GM18951 (cell line): ENCODE measurements at regions not wholly inside any gene's neighbourhood (a gene's known extent, or its start where the extent isn't known, plus 50 kb on each side); places are given as distances from the start of the nearest gene placed in this dataset.

ENCODE experiments used
- POLR2A ChIP-seq: IDR thresholded peaks from 4 replicates; pipeline ENCODE4 v1.6.1; 2011; ENCODE audit warnings: mild to moderate bottlenecking; ENCODE audit not compliant: insufficient read length, insufficient read depth; ENCODE audit errors: extremely low read depth
- in situ Hi-C: fragments of 300-500 bp; cut with MboI; formaldehyde crosslinking; loops from one replicate; pipeline ENCODE4 v1.12.0; 2022; ENCODE audit warnings: low sequenced_read_pairs, mixed read lengths, inconsistent platforms; ENCODE audit not compliant: unreplicated experiment

DNA sequence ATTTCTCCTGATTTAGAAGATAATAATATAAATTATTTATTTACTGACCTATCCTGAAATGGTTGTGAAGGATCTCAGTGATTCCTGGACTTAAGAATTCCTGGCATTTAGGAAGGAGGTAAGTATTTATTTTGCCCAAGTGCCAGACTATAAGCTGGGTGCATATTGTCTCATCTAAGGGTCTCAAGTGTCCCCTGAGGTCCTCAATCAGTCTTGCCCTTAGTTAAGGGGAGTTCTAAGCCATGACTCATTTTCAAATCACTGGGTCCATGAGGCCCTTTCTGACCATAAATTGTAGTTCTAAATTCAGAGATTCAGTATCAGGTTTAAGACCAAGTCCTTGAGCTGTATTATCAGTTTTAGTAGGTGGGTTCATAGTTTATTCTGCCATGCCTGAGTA lies 251.6 kb upstream of the MEOX2 start:
- in situ Hi-C loops = no loop called here
- TF ChIP-seq POLR2A = no peak

DNA sequence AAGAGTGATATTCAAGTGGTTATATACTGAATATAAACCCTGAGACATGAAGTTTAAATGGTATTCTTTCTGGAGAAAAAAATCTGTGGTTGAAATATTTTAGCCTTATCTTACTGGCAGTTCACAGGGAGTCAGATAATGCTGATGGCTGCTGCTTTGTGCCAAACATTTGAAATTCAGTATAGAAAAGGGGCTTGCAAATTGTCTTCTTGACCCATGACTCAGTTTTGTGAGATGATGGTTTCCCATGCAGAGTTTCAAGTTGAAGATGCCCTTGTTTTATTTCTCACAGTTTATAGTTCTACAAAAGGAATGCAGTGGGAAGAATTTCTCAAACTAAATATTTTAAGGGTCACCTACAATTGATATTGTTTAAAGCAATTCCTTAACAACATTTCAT lies 251.1 kb upstream of the MEOX2 start:
- TF ChIP-seq POLR2A = no peak
- in situ Hi-C loops = no loop called here

DNA sequence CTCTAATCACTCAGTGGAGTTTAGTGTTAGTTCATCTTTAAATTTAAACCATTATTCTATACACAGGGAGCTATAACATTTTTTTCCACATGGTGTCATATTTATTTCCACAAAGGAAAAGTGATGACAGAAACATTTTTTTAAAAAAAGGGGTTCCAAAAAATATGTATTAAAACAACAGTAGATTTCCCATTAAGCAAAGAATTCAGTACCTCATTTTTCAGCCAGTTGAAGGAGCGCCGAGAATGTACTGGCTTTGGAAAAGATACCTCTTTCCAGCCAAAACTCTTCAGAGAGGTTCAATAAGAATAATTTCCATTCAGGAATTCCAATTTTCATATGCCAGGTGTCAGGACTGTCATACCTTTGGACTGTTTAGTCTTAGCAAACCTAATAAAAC lies 250.5 kb upstream of the MEOX2 start:
- in situ Hi-C loops = no loop called here
- no peak for TF ChIP-seq POLR2A

DNA sequence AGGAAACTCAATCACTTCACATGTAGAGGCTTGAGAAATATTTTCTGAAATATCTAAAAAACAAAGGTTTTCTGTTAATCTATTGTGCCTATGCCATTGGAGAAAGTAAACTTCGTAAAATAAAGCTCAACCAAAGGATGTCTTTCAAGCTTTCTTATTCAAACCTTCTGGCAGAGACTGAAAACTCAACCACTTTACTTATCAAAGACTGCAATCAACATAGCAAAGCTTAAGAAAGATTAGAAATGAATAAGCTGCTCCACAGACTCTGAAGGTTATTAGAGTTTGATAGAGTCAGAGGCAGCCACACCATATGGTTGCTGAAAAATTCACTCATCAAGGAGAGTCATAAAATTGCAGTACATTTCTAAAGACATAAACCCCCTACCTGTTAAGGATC lies 245.8 kb upstream of the MEOX2 start:
- TF ChIP-seq POLR2A = no peak
- in situ Hi-C loops = no loop called here

DNA sequence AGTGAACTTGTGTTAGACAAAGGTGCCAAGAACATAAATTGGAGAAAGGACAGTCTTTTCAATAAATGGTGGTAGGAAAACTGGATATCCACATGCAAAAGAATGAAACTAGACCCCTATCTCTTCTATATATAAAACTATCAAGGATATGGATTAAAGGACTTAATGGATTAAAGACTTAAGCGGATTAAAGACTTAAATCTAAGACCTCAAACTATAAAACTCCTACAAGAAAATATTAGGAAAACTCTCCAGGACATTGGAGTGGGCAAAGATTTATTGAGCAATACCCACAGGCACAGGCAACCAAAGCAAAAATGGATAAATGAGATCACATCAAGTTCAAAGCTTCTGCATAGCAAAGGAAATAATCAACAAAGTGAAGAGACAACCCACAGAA lies 242.9 kb upstream of the MEOX2 start:
- no peak for TF ChIP-seq POLR2A
- in situ Hi-C loops = no loop called here

DNA sequence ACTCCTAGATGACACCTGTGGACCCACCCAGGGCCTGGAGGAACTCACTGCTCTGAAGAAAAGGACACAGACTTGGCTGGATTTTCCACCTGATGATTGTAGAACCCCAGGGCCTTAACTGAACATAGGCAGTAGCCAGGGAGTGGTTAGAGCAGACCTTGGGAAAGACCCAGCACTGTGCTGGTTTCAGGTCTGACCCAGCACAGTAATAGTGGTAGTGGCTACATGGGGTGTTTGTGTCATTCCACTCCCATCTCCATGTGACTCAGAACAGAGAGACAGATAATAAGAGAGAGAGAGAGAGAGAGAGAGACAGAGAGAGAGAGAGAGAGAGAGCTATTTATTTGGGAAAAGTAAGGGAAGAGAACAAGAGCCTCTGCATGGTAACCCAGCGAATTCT lies 239.1 kb upstream of the MEOX2 start:
- in situ Hi-C loops = no loop called here
- TF ChIP-seq POLR2A = no peak

DNA sequence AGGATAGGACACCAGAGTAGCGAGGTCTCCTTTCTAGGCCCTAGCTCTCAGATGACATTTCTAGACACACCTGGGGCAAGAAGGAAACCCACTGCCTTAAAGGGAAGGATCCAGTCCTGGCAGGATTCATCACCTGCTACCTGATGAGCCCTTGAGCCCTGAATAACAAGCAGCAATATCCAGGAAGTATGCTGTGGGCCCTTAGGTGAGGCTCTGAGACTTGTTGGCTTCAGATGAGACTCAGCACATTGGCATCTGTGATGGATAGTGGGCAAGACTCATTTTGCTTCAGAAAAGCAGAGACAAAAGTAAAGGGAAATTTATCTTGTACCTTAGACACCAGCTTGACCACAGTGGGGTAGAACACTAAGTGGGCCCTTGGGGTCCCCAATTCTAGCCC lies 238.4 kb upstream of the MEOX2 start:
- TF ChIP-seq POLR2A = no peak
- in situ Hi-C loops = no loop called here

DNA sequence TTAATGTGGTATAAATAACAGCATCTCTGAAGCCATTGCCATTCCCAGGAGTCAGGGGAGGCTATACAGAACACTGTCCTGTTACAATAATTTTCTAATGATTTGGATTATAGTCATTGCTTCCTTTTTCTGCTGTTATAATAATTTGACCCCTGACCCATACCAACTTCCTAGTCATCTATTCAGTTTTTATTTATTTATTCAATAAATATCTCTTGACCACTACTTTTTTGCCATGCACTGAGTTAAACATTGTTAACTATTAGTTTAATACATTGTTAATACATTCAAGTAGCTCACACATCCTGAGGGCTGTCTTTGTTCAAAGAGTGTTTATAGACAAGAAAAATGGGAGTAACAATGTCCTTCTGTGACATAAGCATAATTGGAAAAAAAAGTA lies 235.5 kb upstream of the MEOX2 start:
- in situ Hi-C loops = no loop called here

DNA sequence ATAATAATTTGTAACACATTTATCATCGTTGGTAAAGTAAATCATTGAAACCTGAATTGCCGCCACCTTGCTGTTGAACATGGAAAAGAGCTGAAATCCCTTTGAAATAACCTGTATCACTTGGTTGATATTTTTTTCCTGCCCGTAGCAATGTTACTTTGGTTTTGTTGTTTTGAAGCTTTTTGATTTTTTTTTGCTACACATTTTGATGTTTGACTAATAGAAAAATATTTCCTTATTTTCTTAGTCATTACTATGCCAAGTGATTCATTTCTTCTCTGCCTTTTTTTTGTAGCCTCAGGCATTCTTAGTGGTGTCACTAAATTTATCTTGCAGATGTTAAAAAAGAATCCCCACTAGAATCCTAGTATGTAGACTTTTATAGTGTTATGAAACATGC lies 235.1 kb upstream of the MEOX2 start:
- in situ Hi-C loops = no loop called here
- no peak for TF ChIP-seq POLR2A

More for the DNA sequence above, 235.5 kb upstream of the MEOX2 start:
- TF ChIP-seq POLR2A = no peak

DNA sequence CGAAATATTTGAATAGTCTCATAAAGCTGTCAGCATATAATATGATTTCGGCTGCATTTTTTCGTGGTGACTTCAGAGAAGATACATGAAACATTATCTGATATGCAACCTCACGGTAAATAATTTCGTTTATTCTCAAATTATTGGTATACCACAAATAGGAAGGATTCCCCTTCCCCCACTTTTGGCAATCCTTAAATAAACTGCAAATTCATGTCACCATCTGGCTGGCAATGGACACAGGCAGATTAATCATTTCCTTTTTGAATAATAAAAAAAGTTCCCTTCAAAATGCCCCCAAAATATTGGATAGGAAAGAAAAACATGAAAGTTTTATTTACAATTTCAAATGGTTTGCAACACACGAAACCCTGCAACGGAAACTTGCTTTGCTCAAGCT lies 234.5 kb upstream of the MEOX2 start:
- no peak for TF ChIP-seq POLR2A
- in situ Hi-C loops = no loop called here

DNA sequence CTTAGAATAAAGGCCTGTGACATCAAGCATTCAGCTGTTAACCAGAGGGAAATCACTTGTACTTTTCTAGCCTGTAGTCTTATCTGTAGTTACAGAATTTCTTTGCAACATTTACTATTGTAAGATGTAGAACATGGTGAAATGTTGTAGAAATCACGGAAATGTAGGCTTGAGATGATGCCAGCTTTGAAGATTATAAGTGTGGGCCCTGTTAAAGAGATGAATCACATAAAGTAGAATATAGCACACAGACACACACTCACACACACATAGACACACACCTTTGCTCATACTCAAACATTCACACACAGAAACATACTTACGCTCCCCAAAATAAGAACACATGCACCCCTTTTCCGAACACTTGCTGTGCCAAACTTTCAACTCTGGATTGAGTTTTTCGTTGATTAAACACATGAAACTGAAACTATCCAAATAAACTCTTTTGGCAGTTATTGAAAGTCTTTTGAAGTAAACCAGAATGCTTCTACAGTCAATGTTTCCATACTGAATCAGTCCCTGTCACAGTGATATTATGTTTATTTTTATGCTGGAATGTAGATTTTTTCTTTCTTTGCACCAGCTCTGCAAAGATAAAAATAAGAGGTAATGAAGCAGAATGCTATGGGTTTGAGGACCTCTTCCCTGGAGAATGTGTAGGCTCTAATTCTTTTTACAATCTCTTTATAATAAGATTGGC lies 230.3 kb upstream of the MEOX2 start:
- TF ChIP-seq POLR2A = no peak
- in situ Hi-C loops = no loop called here

DNA sequence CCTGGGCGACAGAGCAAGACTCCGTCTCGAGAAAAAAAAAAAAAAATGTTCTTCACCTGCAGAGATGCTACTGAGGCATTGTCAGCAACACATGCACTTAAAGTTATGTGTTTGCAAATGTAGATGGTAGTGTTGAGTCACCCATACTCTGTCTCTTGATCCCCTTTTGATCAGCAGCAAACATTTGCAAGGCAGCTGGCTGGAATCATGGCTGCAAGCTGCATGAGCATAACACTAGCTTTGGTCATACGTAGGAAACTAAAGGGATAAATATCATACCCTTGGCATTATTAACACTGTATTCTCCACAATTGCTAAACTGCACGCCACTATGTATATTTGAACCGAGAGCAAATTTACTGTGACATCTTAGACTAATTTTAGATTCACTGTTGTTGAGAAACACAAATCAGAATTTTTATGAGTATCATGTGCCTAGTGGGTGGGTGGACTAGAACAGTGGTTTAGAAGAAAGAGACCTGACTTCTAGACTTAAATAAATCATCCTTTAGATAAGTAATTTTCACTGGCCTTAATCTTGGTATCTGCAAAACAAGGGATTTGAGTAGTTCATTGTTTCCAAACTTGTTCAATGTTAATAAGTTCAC lies 229.3 kb upstream of the MEOX2 start:
- TF ChIP-seq POLR2A = no peak
- in situ Hi-C loops = no loop called here

DNA sequence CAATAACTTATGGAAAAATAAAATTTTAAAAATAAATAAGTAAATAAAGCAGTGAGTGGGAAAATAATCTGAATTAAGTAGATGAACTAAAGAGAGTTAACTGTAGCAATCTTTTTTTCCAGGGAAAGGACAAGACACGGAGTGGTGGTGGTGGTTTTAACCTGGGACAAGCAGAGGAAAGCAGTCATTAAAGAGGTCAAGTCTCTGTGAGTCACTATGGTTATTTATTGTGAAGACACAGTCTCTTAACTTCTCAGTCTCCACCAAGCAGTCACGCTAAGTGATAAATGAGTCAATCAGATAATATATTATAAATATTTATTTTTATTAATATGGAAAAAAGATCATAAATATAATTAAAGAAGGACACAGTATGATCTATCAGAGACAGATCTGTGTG lies 228.1 kb upstream of the MEOX2 start:
- in situ Hi-C loops = no loop called here
- no peak for TF ChIP-seq POLR2A

DNA sequence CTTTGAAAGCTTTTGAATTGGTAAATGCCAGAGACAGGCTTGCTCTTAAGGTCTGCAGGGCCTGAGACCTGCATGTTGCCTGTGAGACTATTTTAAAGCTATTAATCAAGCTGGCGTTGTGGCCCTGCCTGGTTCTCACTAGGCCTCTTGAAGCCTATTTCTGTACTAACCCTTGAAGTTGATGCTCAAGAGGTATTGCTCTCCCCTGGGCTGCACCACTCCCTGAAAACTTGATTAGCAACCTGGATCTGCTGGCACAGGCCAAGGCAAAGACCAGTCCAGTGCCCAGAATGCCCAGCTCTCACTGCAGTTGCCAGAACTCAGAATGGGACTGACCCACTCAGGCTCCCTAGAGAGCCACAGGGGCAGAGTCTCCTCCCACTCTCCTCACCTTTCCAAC lies 220.0 kb upstream of the MEOX2 start:
- in situ Hi-C loops = no loop called here
- no peak for TF ChIP-seq POLR2A
